Muscle of leg (tissue), 3 donors: ENCODE measurements at regions not wholly inside any gene's neighbourhood (a gene's known extent, or its start where the extent isn't known, plus 50 kb on each side); places are given as distances from the start of the nearest gene placed in this dataset.

Experiments used
- DNase-seq: peaks from one replicate; pipeline ENCODE4 v3.0.0; 2013
- H3K27ac ChIP-seq: one replicate; pipeline ENCODE4 v1.5.1; 2013; ENCODE audit warnings: mild to moderate bottlenecking, low read length, control low read depth
- H3K27me3 ChIP-seq: one replicate; pipeline ENCODE4 v1.6.1; 2013; ENCODE audit warnings: low read length; ENCODE audit not compliant: control insufficient read depth, insufficient read depth
- H3K36me3 ChIP-seq: one replicate; pipeline ENCODE4 v1.6.1; 2013; ENCODE audit warnings: low read length; ENCODE audit not compliant: control insufficient read depth, insufficient read depth
- H3K4me1 ChIP-seq: one replicate; pipeline ENCODE4 v1.6.1; 2013; ENCODE audit warnings: low read length; ENCODE audit not compliant: control insufficient read depth, insufficient read depth
- H3K4me3 ChIP-seq: one replicate; pipeline ENCODE4 v1.5.1; 2013; ENCODE audit warnings: low read length, control low read depth
- H3K9me3 ChIP-seq: replicated peaks from 2 replicates; pipeline ENCODE4 v1.6.1; 2013; ENCODE audit warnings: low read depth, low read length; ENCODE audit not compliant: control insufficient read depth
- WGBS: methylation state at CpG from one replicate; pipeline ENCODE4 v1.1.5; 2013; ENCODE audit warnings: missing lambda C conversion rate; ENCODE audit not compliant: insufficient coverage; 5-methylcytosine and 5-hydroxymethylcytosine counted together

- 76% methylated on average over 3 of the region's 7 CpGs for WGBS
- Histone ChIP-seq H3K4me3 (no peak overlapping the region), H3K27me3 (no peaks in the 10 kb centered on the region), H3K9me3 (no peaks in the 10 kb centered on the region), H3K36me3 (no peaks in the 10 kb centered on the region), H3K4me1 (no peaks in the 10 kb centered on the region), H3K27ac (no peak overlapping the region)
- no peak for DNase-seq
Observed at GRCh38 chr5:5648694-5649093, 226.2 kb downstream of the ICE1 start.

DNA sequence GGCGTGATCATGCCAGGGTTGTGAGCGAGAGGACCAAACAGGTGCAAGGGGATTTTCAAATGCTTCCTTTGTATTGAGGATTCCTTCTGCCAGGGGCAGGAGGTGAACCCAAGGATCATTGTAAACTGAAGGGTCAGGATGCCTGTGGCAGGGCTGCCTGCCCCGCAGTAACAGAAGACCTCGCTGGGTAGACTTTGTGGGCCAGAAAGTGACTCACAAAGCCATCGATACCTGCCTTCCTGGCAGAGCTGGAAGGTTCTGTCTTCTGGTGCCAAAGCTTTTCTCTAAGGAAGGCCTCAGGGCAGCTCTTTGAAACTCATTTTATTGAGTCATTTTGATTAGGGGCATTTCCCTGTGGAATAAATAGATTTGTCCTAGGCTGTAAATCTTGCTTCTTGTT is 223.4 kb downstream of the ICE1 start:
- DNase-seq: no peak
- Histone ChIP-seq H3K36me3 (no peaks in the 10 kb centered on the region), H3K4me1 (no peaks in the 10 kb centered on the region), H3K27ac (no peak overlapping the region), H3K9me3 (no peaks in the 10 kb centered on the region), H3K27me3 (no peaks in the 10 kb centered on the region), H3K4me3 (no peak overlapping the region)
- 79% methylated on average over 5 of the region's 5 CpGs for WGBS

- Histone ChIP-seq H3K4me1 (no peaks in the 10 kb centered on the region), H3K27me3 (no peaks in the 10 kb centered on the region), H3K4me3 (no peak overlapping the region), H3K9me3 (no peaks in the 10 kb centered on the region), H3K36me3 (no peaks in the 10 kb centered on the region), H3K27ac (no peak overlapping the region)
- DNase-seq: no peak
- WGBS: 86% methylated on average over 1 of the region's 2 CpGs
Observed at GRCh38 chr5:5645198-5645597, 222.7 kb downstream of the ICE1 start.

GRCh38 chr5:5644249-5644648 is 221.8 kb downstream of the ICE1 start:
- Histone ChIP-seq H3K9me3 (no peaks in the 10 kb centered on the region), H3K4me1 (no peaks in the 10 kb centered on the region), H3K27me3 (no peaks in the 10 kb centered on the region), H3K27ac (no peak overlapping the region), H3K36me3 (no peaks in the 10 kb centered on the region), H3K4me3 (no peak overlapping the region)
- 57% methylated on average over 3 of the region's 6 CpGs for WGBS
- no peak for DNase-seq

DNA sequence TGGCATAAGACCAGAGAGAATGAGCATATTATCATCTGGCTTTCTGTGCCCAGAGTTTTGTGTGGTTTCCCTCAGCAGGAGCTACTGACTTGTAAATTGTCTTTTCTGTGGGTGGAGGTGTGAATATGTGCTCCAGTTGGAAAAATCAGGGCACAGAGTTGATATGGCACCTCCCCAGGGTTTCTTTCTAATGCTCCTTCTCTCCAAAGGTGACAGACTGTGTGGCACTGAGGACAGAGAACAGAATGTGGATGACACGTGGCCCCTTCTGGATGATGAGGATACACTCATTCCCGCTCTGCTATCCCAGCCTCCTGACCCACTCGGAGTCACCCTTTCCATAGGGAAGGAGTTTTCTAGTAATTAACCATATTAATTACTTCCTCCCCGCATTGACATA is 221.0 kb downstream of the ICE1 start:
- Histone ChIP-seq H3K27me3 (no peaks in the 10 kb centered on the region), H3K4me1 (no peaks in the 10 kb centered on the region), H3K27ac (no peak overlapping the region), H3K4me3 (no peak overlapping the region), H3K9me3 (no peaks in the 10 kb centered on the region), H3K36me3 (no peaks in the 10 kb centered on the region)
- WGBS: no CpG with 5 or more reads among the region's 4 CpGs
- no peak for DNase-seq

DNA sequence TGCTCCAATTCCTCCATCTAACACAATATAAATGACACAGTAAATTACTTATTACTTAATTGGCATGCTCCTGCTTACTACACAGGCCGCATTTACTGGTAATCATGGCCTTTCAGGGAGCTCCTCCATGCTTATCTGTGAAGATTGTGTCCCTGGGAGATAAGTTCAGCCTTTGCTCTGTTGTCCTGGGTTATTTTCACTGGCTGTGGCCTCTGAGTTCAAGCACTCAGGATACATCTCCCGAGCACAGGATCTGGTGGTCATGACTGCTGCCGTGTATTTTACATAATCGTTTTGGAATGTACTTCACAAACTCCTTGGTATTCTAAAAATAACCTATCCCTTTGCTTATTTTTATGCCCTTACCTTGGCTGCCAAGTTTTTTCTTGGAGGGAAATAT is 215.7 kb downstream of the ICE1 start:
- WGBS: no CpG with 5 or more reads among the region's 4 CpGs
- Histone ChIP-seq H3K4me3 (no peak overlapping the region), H3K4me1 (no peaks in the 10 kb centered on the region), H3K9me3 (no peaks in the 10 kb centered on the region), H3K27ac (no peak overlapping the region), H3K27me3 (no peaks in the 10 kb centered on the region), H3K36me3 (no peaks in the 10 kb centered on the region)
- peak; percentile 51 for DNase-seq

DNA sequence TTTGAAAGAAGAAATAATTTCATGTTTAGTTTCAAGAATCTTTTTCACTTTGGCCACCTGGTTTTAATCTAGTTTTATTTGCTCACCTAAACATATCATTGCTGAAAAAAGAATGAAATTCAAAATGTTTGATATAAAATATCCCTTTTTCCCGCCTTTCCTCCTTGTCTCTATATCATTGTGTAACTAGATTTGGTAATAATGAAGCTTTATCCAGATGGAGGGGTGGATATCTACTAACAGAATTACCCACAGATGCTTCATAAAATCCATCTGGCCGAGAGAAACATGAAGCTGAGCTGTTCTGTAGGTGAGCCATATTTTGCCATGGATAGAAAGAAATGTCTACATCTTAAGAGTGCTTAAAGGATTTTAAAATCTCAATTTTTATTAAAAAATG is 214.7 kb downstream of the ICE1 start:
- Histone ChIP-seq H3K4me1 (no peaks in the 10 kb centered on the region), H3K36me3 (no peaks in the 10 kb centered on the region), H3K4me3 (no peak overlapping the region), H3K27ac (no peak overlapping the region), H3K27me3 (no peaks in the 10 kb centered on the region), H3K9me3 (no peaks in the 10 kb centered on the region)
- no CpG with 5 or more reads among the region's 2 CpGs for WGBS
- no peak for DNase-seq

DNA sequence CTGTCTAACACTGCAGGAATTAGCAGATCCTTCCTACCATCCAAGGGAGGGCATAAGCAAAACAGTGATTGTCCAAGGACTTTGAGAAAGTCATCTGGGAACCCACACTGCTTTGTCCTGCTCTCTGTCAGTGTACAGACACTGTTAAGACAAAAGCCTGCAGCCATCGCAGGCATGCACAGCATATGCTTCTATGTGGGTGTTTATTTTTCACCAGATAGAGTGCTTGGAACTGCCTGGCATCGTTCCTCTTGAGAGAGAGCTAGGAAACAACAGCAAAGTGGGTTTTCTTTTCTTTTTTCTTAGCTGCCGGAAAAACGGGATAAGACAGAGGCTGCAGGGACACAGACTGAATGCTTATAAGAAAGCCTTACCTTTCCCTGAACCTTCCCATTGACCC is 212.3 kb downstream of the ICE1 start:
- H3K36me3 ChIP-seq: no peaks in the 10 kb centered on the region
- no peaks in the 10 kb centered on the region for H3K4me1 ChIP-seq
- 80% methylated on average over 2 of the region's 4 CpGs for WGBS
- DNase-seq: no peak
- no peaks in the 10 kb centered on the region for H3K9me3 ChIP-seq
- H3K4me3 ChIP-seq: no peak overlapping the region
- no peaks in the 10 kb centered on the region for H3K27me3 ChIP-seq
- H3K27ac ChIP-seq: no peak overlapping the region

- no peak overlapping the region for H3K27ac ChIP-seq
- H3K4me3 ChIP-seq: no peak overlapping the region
- H3K36me3 ChIP-seq: no peaks in the 10 kb centered on the region
- no peak for DNase-seq
- no peaks in the 10 kb centered on the region for H3K9me3 ChIP-seq
- no peaks in the 10 kb centered on the region for H3K27me3 ChIP-seq
- no CpG with 5 or more reads among the region's 4 CpGs for WGBS
- no peaks in the 10 kb centered on the region for H3K4me1 ChIP-seq
Observed at GRCh38 chr5:5633579-5633978, 211.1 kb downstream of the ICE1 start.

DNA sequence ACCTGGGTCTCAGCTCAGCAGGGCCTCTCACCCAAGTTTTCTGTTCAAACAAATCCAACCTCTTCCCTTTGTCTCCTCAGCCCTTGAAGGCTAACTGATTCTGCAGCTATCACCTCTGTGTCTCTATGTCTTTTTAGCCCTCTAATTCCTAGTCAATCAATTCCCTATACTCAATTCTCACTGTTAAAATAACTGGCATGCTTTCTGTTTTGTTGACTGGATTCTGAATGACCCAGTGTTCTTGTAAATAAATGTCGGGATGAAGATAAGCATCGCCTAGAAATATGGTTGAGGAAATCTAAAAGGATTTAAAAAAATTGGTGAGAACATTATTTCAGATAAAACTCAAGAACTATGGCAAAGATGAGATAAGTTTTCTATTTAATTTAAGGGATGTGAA is 210.2 kb downstream of the ICE1 start:
- H3K9me3 ChIP-seq: no peaks in the 10 kb centered on the region
- no peaks in the 10 kb centered on the region for H3K4me1 ChIP-seq
- no peak overlapping the region for H3K4me3 ChIP-seq
- no peaks in the 10 kb centered on the region for H3K36me3 ChIP-seq
- no peak overlapping the region for H3K27ac ChIP-seq
- no peaks in the 10 kb centered on the region for H3K27me3 ChIP-seq
- WGBS: no CpG with 5 or more reads among the region's 2 CpGs
- DNase-seq: no peak

DNA sequence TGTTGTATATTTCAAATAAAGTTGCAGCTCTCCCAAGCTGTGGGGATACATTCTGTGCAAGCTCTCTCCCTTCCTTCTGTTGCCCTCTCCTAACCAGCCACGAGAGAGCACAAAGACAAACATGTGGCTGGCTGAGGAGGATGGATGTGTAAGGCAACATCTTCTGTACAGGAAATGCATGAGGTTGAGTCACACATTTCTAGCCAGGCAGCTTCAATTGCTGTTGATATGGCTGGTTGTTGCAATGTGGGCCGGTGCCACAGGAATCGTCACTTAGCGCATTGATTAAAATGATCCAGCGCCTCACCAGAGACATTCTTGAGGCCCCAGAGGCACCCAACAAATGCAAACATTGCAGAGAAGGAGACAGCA is 207.1 kb downstream of the ICE1 start:
- H3K27me3 ChIP-seq: no peaks in the 10 kb centered on the region
- no peak overlapping the region for H3K4me3 ChIP-seq
- no CpG with 5 or more reads among the region's 5 CpGs for WGBS
- no peaks in the 10 kb centered on the region for H3K4me1 ChIP-seq
- no peaks in the 10 kb centered on the region for H3K9me3 ChIP-seq
- H3K27ac ChIP-seq: no peak overlapping the region
- DNase-seq: no peak
- no peaks in the 10 kb centered on the region for H3K36me3 ChIP-seq
